NCI-H2227 treated with DMSO at 0.1 percent for 48 hours (cell line): ENCODE measurements at regions not wholly inside any gene's neighbourhood (a gene's known extent, or its start where the extent isn't known, plus 50 kb on each side); places are given as distances from the start of the nearest gene placed in this dataset.

Experiments used
- DNase-seq: peaks from one replicate; lab custom pipeline; 2025; lab: John Stamatoyannopoulos, UW

GRCh38 chr4:152094970-152095700 lies 334.3 kb upstream of the GATB start:
- no peak for DNase-seq

- no peak for DNase-seq
Observed at GRCh38 chr4:152091405-152091804, 330.6 kb upstream of the GATB start.

- DNase-seq, result peak; percentile 8
Observed at GRCh38 chr4:152090543-152090942, 329.7 kb upstream of the GATB start.

DNA sequence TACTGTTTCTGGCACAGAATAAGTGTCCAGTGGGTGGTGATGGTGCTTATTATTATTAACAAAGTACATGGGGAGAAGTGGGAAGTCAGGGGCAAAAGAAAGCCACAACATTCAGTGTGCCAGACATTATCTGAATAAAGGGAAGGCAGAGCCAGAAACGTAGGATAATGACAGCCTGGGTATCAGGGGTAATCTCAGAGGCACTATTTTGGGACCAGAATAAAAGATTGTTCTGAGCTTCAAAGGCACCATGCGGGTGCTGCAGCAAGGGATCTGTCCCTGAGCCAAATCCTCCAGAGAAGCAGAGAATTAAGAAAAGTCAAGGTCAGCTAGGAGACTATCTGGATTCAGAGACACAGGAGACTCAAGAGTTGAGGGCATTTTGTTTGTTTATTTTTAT lies 328.8 kb upstream of the GATB start:
- peak; percentile 29 for DNase-seq

DNA sequence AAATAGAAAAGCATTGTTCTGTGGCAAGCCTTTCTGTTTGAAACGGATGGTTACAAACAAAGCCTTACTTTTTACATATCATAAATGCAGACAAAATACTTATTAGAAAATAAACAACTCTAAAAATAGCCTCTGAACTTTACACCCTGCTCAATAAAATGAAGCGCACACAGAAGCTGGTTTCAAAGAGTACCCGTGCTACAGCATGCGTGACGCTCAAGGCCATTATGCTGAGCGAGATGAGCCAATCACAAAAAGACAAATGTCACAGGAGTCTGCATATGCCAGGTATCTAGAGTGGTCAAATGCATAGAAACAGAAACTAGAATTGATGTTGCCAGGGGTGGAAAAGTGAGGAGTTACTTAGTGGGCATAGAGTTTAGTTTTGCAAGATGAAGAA lies 326.5 kb upstream of the GATB start:
- DNase-seq, result no peak

GRCh38 chr4:152085657-152086056 lies 324.9 kb upstream of the GATB start:
- DNase-seq, result no peak

- no peak for DNase-seq
Observed at GRCh38 chr4:152083338-152083737, 322.5 kb upstream of the GATB start.

GRCh38 chr4:152081024-152081423 lies 320.2 kb upstream of the GATB start:
- DNase-seq, result no peak

DNA sequence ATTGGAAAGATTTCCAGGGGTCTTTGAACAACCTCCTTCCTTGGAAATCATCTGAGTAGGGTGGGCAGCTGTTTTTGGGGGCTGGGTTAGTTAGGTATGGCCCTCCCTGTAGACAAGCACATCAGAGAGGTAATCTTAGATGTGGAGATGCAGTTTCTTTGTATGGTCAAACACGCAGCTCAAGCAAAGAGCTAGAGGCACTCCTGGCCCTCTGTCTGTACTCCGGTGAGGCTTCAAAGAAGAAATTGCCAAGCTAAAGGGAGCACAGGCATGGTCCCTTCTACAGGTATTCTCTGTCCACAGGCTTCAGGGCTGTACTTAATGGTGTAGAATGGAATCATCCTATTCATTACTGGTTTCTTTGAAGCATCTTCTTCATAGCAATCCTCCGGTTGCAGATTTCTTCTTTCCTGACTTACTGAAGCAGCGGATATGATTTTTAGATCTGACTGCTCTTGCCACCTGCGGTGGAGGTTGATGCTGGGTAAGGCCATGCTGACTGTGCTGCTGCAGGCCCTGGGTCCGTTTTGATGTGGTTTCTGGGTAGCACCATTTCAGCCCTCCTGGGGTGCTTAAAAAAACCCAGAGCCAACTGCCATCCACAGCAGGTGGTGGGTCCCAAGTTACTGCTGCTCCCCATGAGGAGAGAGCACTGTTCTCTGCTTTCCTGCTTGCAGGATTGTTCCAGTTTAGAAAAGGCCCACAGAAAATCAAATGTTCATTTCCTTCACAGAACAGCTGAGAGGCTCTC lies 318.9 kb upstream of the GATB start:
- no peak for DNase-seq

DNA sequence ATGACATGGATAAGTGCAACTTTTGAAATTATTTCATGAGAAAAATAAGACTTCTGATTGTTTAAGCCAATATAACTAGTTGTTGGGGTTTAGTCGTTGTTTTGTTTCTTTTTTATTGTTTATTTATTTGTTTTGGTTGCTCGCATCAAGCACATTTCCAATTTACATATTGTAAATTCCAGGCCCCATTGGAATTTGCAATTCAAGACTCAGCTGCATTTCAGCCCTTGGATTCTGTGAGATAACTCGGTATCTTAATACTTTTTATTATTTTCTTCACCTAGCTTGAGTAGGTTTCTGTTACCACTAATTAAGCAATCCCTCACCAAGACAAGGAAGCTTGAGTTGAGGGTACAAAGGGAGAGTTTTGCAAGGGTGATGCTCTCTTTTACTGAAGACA lies 318.3 kb upstream of the GATB start:
- DNase-seq, result no peak

- DNase-seq, result no peak
Observed at GRCh38 chr4:152077582-152077981, 316.8 kb upstream of the GATB start.

- DNase-seq, result no peak
Observed at GRCh38 chr4:152075253-152075928, 314.6 kb upstream of the GATB start.

DNA sequence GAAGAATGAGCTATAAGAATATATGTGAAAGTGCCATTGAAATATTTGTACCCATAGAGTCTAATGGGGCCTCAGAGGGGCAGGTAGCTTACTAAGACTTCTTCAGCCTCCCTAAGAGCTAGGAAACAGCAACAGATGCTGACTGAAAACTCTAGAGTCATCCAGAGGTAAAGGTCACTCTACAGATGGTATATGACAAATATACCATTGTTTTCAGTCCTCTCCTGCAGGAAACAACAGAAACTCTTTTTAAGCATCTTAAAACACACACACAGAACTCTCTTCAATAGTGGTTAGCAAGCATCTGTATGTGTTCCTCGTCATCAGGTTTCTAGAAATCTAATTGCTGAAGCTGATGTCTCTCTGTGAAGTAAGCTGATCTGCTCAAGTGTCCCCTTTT lies 313.8 kb upstream of the GATB start:
- DNase-seq, result no peak

- no peak for DNase-seq
Observed at GRCh38 chr4:152074088-152074437, 313.3 kb upstream of the GATB start.

DNA sequence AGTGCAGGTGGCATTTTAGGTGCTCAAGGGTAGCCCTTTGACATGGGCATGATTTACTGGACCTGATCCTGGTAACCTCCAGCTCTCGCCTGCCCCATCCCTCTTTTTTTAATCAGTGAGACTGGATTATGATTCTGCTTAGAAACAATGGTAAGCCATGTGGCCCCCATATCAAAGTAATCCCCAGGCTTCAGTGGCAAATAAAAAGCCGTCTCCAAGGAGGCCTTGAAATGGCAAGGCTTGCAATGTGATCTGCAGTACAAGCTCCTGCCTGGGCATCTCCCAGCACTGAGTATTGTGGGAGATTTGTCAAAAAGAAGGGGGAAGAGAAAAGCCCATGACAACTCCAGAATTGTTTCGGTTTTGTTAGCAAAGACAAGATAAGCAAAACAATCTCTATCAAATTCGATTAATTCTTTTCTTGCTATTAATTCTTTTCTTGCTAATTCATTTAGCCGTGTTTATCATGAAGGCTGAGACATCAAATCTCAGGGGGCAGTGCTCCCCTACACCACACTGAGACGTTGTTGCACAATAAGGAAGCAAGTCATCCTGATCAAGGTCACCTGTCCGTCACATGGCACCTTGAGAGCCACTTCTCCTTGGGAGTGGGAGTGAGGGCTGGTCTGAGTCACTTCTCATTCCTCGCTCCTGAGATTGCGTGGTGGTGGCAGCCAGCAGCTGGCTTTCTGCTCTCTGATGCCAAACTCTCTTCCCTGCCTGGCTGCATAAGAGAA lies 312.7 kb upstream of the GATB start:
- DNase-seq, result no peak

- DNase-seq, result no peak
Observed at GRCh38 chr4:152072906-152073305, 312.1 kb upstream of the GATB start.

DNA sequence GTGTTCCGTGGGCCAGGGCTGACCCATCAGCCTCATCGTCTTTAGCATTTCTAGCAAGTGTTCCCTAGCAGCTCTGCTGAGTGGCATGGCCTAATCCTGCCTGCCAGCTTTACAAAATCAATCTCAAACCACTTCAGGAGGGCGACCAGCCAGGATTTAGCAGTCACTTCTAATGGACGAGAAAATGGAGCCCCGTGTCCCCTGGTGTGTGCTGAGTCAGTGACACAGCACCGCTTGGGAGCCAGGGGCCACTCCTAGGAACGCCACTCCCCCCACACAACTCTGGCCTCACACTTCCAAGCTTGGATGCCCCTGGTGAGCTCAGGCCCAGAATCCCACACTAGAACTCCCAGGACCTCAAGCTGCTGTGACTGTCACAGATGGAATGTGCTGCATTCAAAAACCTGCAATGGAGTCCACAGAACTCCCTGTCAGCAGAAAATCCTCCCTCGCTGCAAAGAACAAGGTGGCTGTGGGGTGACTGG lies 311.2 kb upstream of the GATB start:
- DNase-seq, result no peak

DNA sequence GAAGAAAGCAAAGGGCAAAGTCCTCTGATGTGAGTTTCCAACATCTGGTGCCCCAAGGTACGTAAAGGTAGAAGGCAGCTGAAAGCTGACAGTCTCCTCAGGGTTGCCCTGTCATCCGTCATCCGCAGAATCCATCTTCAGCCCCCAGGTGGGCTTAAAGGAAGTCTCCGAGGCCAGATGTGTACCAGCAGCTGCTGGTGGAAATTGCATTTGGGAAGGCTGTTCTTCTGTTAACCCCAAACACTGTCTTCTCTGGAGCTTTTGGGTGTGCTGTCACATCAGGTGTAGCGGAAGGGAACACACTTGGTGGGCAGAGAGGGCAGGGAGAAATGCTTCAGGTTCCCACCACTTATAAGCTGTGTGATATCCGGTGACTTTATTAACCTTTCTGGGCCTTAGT lies 310.0 kb upstream of the GATB start:
- no peak for DNase-seq

DNA sequence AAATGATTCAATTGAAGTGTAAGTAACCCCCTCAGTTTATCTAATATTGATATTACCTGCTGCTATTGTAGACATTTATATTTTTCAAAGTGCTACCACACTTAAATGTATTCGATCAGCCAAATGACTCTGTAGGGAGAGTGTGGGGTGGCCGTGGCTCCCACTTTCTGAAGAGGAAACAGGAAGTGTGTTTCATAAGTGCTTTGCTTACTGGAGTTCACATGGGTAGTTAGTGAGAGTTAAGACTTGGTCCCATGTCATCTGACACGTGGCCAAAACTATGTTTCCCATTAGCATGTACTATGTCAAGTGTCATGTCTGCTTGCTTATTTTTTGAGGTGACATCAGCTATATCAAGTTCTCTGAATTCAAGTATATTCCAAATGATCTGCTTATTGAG lies 308.1 kb upstream of the GATB start:
- no peak for DNase-seq

DNA sequence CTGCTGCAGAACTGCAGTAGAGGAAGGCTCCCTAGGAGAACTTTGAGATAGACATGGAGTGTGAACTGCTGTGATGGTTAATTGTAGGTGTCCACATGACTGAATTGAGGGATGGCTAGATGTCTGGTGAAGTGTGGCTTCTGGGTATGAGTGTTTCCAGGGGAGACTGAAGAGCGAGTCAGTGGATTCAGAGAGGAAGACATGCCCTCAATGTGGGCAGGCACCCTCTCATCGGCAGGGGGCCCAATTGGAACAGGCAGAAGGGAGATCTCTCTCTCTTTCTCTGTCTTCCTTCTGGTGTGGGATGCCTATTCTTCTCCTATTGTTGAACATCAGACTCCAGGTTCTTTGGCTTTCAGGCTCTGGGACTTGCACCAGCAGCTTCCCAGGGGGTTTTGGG lies 304.7 kb upstream of the GATB start:
- no peak for DNase-seq

- DNase-seq, result no peak
Observed at GRCh38 chr4:152064753-152065152, 303.9 kb upstream of the GATB start.

DNA sequence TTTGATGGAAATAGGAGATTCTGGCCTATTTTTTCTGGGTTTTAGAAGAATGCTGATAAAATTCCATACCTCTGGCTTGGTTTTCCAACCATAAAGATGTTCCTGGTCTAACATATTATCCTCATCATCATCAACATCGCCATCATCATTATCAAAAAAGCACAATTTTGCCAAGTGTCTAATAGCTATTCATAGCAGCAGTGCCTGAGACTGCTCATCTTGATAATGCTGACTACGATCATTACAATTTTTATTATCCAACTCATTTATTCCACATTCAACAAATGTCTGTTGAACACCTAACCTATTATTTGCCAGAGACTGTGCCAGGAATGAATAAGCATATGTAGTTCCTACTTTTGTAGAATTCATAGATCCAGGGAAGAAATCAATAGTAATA lies 303.5 kb upstream of the GATB start:
- no peak for DNase-seq
